ENCODE measurements at regions not wholly inside any gene's neighbourhood (a gene's known extent, or its start where the extent isn't known, plus 50 kb on each side); places are given as distances from the start of the nearest gene placed in this dataset.

DNA sequence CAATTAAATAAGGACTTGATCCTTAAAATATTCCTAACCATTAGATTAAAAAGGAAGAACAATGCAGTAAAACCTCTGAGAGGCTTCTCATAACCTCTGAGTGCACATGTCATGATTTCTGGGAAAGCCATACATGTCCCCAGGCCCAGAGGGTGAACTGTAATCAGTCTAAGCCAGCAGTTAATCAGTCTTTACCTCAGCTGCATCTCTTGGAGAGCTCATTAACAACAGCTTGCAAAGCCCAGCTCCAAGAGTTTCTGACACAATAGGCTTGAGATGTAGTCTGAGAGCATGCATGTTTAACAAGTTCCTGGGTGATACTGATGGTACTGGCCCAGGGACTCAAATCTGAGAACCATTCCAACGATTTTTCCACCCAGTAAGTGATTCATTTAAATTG lies 392.1 kb downstream of the DNAH5 start (continued):
- TF ChIP-seq ZNF529 (tag by site-specific recombination; IDR thresholded peaks at IDR 0.05; ENCODE audit: insufficient replicate concordance): no peak
- no peak for TF ChIP-seq ZNF549 (tag by site-specific recombination; IDR thresholded peaks at IDR 0.05)
- no peak for TF ChIP-seq ZNF76 (tag by site-specific recombination; IDR thresholded peaks at IDR 0.05; ENCODE audit: borderline replicate concordance, low read depth)
- TF ChIP-seq ZNF138 (tag by site-specific recombination; IDR thresholded peaks at IDR 0.05; ENCODE audit: borderline replicate concordance): no peak
- TF ChIP-seq ZBTB20 (tag by site-specific recombination; IDR thresholded peaks at IDR 0.05): no peak
- TF ChIP-seq ZNF48 (tag by site-specific recombination; IDR thresholded peaks at IDR 0.05): no peak
- TF ChIP-seq, protein P1, sequence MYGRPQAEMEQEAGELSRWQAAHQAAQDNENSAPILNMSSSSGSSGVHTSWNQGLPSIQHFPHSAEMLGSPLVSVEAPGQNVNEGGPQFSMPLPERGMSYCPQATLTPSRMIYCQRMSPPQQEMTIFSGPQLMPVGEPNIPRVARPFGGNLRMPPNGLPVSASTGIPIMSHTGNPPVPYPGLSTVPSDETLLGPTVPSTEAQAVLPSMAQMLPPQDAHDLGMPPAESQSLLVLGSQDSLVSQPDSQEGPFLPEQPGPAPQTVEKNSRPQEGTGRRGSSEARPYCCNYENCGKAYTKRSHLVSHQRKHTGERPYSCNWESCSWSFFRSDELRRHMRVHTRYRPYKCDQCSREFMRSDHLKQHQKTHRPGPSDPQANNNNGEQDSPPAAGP (tag by site-specific recombination; IDR thresholded peaks at IDR 0.05): no peak
- TF ChIP-seq, protein P2, sequence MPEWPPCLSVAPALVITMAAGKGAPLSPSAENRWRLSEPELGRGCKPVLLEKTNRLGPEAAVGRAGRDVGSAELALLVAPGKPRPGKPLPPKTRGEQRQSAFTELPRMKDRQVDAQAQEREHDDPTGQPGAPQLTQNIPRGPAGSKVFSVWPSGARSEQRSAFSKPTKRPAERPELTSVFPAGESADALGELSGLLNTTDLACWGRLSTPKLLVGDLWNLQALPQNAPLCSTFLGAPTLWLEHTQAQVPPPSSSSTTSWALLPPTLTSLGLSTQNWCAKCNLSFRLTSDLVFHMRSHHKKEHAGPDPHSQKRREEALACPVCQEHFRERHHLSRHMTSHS (tag by site-specific recombination; IDR thresholded peaks at IDR 0.05): no peak

DNA sequence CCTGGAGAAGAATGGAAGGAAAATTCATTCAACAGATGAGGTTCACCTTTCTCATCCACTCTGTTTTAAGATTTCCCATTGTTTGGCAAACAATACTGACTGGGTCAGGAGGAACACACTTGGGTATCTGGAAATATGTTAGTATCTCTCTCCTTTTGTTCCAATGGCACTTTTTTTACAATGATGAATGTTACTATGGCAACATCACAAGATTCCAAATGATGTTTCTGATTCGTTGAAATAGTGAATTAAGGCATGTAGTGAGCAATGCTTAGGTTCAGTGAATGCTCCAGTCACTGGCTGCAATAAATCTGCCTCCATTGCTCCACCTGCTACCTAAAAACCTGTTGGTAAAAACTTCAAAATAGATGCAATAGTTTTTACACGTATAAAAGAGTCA lies 392.8 kb downstream of the DNAH5 start:
- no peak overlapping the region for H3K4me3 ChIP-seq (ENCODE audit: low read depth, low read length)
- CTCF ChIA-PET: no interaction called here
- POLR2A ChIA-PET: no interaction called here

DNA sequence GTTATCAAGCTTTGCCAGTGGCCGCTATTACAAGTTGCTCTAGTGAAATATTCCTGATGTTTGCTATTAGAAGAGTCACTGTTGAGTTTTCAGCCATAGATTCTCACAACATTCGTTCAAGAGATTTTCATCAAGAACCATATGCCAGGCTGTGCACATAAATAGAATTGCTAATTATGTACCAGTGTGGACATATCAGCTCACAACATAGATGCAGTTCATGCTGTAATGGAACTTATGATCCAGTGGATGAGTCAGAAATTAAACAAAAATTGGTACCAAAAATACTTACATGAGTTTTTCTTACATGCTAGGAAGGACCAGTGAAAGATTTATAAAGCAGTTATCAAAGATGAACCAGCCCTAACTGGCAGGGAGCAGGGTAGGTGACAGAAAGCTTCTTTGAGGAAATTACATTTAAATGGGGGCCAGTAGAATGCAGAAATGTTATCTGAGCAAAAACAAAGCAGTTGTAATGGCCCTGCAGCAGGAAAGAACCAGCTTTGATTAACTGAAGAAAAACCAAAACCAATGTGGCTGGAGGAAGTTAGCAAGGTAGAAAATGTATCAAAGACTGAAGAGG lies 404.2 kb downstream of the DNAH5 start:
- Histone ChIP-seq H3K9me3 (ENCODE audit: control insufficient read depth, insufficient read depth, low read depth, low read length) (no peaks in the 10 kb centered on the region), H3K27ac (ENCODE audit: extremely low read depth, low read depth, low read length) (no peak overlapping the region), H3K4me3 (ENCODE audit: low read depth, low read length) (no peak overlapping the region), H3K4me1 (ENCODE audit: control insufficient read depth, insufficient read depth, low read length) (no peaks in the 10 kb centered on the region), H3K36me3 (ENCODE audit: control insufficient read depth in 2 of 2, insufficient read depth in 1 of 2, low read length in 2 of 2) (no peaks in the 10 kb centered on the region)
- POLR2A ChIA-PET: no interaction called here
- CTCF ChIA-PET: interaction anchor here (1.0 kb wide), 1 partner anchor 18 kb away, joined by 3 read pairs; no protein-coding TSS in a partner anchor
- TF ChIP-seq ZNF792 (tag by site-specific recombination; IDR thresholded peaks at IDR 0.05) (no peak), ZNF701 (tag by site-specific recombination; IDR thresholded peaks at IDR 0.05) (no peak), ZNF501 (tag by site-specific recombination; IDR thresholded peaks at IDR 0.05) (no peak), ZNF777 (tag by site-specific recombination; IDR thresholded peaks at IDR 0.05; ENCODE audit: borderline replicate concordance) (no peak), ZNF530 (tag by site-specific recombination; IDR thresholded peaks at IDR 0.05; ENCODE audit: low read depth) (no peak), KLF10 (tag by site-specific recombination; IDR thresholded peaks at IDR 0.05) (no peak), ZNF596 (tag by site-specific recombination; IDR thresholded peaks at IDR 0.05) (no peak), ZNF133 (tag by site-specific recombination; IDR thresholded peaks at IDR 0.05) (no peak), ZNF335 (tag by site-specific recombination; conservative IDR thresholded peaks at IDR 0.05) (no peak), ZNF184 (tag by site-specific recombination; IDR thresholded peaks at IDR 0.05) (no peak), ZNF146 (tag by site-specific recombination; IDR thresholded peaks at IDR 0.05) (no peak), SCRT1 (tag by site-specific recombination; IDR thresholded peaks at IDR 0.05; ENCODE audit: borderline replicate concordance) (no peak)

More for the DNA sequence above, 392.8 kb downstream of the DNAH5 start:
- Histone ChIP-seq H3K27ac (ENCODE audit: extremely low read depth, low read depth, low read length) (no peak overlapping the region), H3K4me1 (ENCODE audit: control insufficient read depth, insufficient read depth, low read length) (no peaks in the 10 kb centered on the region), H3K9me3 (ENCODE audit: control insufficient read depth, insufficient read depth, low read depth, low read length) (no peaks in the 10 kb centered on the region), H3K36me3 (ENCODE audit: control insufficient read depth in 2 of 2, insufficient read depth in 1 of 2, low read length in 2 of 2) (no peaks in the 10 kb centered on the region)
- TF ChIP-seq ZNF560 (tag by site-specific recombination; IDR thresholded peaks at IDR 0.05; ENCODE audit: borderline replicate concordance) (no peak), ZNF366 (tag by site-specific recombination; conservative IDR thresholded peaks at IDR 0.05) (no peak), ZBTB20 (tag by site-specific recombination; IDR thresholded peaks at IDR 0.05) (no peak), ZNF114 (tag by site-specific recombination; IDR thresholded peaks at IDR 0.05) (no peak), ZNF10 (tag by site-specific recombination; IDR thresholded peaks at IDR 0.05) (no peak), ZXDB (tag by site-specific recombination; IDR thresholded peaks at IDR 0.05) (no peak), ZNF404 (tag by site-specific recombination; IDR thresholded peaks at IDR 0.05) (no peak)
- TF ChIP-seq, protein P3, sequence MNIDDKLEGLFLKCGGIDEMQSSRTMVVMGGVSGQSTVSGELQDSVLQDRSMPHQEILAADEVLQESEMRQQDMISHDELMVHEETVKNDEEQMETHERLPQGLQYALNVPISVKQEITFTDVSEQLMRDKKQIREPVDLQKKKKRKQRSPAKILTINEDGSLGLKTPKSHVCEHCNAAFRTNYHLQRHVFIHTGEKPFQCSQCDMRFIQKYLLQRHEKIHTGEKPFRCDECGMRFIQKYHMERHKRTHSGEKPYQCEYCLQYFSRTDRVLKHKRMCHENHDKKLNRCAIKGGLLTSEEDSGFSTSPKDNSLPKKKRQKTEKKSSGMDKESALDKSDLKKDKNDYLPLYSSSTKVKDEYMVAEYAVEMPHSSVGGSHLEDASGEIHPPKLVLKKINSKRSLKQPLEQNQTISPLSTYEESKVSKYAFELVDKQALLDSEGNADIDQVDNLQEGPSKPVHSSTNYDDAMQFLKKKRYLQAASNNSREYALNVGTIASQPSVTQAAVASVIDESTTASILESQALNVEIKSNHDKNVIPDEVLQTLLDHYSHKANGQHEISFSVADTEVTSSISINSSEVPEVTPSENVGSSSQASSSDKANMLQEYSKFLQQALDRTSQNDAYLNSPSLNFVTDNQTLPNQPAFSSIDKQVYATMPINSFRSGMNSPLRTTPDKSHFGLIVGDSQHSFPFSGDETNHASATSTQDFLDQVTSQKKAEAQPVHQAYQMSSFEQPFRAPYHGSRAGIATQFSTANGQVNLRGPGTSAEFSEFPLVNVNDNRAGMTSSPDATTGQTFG (tag by site-specific recombination; IDR thresholded peaks at IDR 0.05; ENCODE audit: borderline replicate concordance): no peak
- TF ChIP-seq, protein P4, sequence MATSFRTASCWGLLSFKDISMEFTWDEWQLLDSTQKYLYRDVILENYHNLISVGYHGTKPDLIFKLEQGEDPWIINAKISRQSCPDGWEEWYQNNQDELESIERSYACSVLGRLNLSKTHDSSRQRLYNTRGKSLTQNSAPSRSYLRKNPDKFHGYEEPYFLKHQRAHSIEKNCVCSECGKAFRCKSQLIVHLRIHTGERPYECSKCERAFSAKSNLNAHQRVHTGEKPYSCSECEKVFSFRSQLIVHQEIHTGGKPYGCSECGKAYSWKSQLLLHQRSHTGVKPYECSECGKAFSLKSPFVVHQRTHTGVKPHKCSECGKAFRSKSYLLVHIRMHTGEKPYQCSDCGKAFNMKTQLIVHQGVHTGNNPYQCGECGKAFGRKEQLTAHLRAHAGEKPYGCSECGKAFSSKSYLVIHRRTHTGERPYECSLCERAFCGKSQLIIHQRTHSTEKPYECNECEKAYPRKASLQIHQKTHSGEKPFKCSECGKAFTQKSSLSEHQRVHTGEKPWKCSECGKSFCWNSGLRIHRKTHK (tag by site-specific recombination; IDR thresholded peaks at IDR 0.05): no peak
- TF ChIP-seq, protein P2 (tag by site-specific recombination; IDR thresholded peaks at IDR 0.05): no peak
